ENCODE measurements at regions not wholly inside any gene's neighbourhood (a gene's known extent, or its start where the extent isn't known, plus 50 kb on each side); places are given as distances from the start of the nearest gene placed in this dataset.

DNA sequence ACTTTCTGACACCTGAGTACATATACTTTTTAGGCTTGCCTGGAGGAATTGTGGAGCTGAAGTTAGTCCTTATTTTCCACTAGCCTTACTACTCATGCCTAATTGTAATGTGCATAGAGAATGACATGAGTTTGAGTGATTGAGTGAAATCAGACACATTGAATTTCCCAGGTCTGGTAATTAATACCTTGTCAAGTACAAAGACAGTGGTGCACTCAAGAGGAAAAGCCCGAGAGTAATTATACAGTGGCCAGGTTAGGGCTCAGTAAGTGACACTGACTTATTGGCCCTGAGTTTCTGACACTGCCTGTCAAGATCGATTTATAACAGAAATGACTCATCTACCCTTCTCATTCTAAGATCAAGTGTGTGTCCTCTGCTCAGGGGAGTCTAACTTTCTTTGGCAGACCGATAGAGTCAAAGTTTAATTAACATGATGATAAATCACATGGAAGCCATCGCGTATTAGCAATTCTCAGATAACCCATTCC lies 288.3 kb downstream of the TPBG start:
- H3K4me3 ChIP-seq (ENCODE audit: low read depth, low read length) = no peak overlapping the region
- in situ Hi-C loops (cut with HindIII; ENCODE audit: low sequenced_read_pairs) = no loop called here
- DNase-seq (ENCODE audit: low read depth, low spot score) = no peak
- TF ChIP-seq, protein P1, sequence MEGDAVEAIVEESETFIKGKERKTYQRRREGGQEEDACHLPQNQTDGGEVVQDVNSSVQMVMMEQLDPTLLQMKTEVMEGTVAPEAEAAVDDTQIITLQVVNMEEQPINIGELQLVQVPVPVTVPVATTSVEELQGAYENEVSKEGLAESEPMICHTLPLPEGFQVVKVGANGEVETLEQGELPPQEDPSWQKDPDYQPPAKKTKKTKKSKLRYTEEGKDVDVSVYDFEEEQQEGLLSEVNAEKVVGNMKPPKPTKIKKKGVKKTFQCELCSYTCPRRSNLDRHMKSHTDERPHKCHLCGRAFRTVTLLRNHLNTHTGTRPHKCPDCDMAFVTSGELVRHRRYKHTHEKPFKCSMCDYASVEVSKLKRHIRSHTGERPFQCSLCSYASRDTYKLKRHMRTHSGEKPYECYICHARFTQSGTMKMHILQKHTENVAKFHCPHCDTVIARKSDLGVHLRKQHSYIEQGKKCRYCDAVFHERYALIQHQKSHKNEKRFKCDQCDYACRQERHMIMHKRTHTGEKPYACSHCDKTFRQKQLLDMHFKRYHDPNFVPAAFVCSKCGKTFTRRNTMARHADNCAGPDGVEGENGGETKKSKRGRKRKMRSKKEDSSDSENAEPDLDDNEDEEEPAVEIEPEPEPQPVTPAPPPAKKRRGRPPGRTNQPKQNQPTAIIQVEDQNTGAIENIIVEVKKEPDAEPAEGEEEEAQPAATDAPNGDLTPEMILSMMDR (IDR thresholded peaks at IDR 0.05; ENCODE audit: low read depth, low read length) = no peak

DNA sequence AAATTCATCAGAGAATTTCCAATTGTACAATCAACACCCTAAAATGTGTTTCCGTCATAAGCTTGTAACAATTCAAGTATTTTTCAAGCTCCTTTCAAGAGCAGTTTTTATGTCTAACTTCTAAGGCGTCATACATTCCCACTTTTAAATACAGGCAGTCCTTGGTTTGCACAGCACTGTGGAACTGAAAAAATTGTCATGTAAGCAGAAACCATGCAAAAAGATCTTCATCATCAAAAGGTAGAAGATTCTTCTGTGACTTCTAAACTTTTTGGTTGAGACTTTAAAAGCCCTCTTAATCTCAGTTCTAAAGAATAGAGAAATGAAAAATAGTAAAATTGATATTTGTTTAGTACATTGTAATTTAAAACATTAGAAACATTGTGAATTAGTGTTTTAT lies 315.6 kb downstream of the TPBG start:
- TF ChIP-seq, protein P1 (IDR thresholded peaks at IDR 0.05; ENCODE audit: low read depth, low read length) = no peak

DNA sequence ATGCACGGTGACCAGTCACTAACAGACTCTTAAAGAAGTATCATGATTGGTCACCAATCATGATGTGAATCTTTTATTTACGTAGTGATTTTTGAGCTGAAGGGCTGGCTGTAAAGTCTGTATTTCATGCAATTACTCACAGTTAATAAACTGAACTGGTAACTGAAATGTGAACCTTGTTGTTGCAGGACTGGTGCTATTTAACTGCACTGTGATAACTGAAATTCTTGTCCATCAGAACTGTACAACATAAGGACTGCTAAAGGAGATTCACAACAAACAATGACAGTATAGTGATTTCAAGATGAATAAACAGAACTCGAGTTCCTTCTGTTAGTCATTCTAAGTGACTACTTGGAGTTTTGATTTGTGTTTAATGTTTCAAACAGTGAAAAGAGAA lies 316.6 kb downstream of the TPBG start:
- in situ Hi-C loops (cut with HindIII; ENCODE audit: low sequenced_read_pairs) = no loop called here
- no peak overlapping the region for H3K4me3 ChIP-seq (ENCODE audit: low read depth, low read length)
- TF ChIP-seq, protein P1 (IDR thresholded peaks at IDR 0.05; ENCODE audit: low read depth, low read length) = no peak
- DNase-seq (ENCODE audit: low read depth, low spot score) = no peak

More for the DNA sequence above, 315.6 kb downstream of the TPBG start:
- in situ Hi-C loops (cut with HindIII; ENCODE audit: low sequenced_read_pairs) = no loop called here
- no peak for DNase-seq (ENCODE audit: low read depth, low spot score)
- H3K4me3 ChIP-seq (ENCODE audit: low read depth, low read length) = no peak overlapping the region

DNA sequence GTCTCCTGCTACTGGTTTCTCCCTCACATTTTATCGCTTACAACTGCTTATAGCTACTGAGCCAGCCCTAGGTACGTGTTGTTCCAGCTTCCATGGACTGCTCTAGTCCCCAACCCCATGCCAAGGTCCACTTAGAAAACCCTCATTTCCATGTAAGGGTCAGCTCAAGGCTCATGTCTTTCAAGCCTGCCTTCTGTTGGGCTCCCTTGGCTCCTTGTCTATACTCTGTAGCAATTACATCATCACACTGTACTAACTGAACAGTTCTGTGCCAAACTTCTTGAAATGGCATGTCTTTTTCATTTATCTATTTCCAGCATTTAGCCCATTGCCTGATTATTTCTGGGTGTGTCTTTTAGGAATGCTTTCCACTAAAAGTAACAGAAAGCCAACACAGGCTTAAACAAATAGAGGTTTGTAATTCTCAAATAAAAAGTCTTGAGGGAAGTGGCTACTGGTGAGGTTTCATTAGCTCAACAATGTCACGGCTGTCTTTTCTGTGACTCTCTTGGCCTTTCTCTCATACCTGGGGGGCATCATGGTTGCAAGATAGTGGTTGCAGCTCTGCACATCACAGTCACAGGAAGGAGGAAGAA lies 317.6 kb downstream of the TPBG start:
- no peak overlapping the region for H3K4me3 ChIP-seq (ENCODE audit: low read depth, low read length)
- in situ Hi-C loops (cut with HindIII; ENCODE audit: low sequenced_read_pairs) = no loop called here
- TF ChIP-seq, protein P1 (IDR thresholded peaks at IDR 0.05; ENCODE audit: low read depth, low read length) = no peak
- DNase-seq (ENCODE audit: low read depth, low spot score) = no peak

DNA sequence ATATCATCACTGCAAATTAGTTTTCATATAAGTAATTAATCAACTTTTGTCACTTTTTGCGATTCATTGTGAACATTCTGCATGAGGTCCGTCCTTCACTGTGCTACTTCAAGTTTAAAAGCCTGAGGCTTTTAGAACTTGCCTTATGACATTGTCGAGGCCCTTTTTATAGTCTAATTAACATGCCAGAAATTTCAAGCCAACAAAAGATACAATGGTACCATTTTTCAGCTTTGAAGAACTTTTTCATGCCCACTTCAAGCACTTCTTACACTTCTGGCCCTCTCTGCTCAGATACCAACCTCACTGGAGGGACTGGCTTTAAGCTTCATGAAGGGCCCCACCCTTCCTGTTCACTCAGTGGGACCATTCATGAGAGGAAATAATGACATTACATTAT lies 323.1 kb downstream of the TPBG start:
- DNase-seq (ENCODE audit: low read depth, low spot score) = no peak
- no peak overlapping the region for H3K4me3 ChIP-seq (ENCODE audit: low read depth, low read length)
- TF ChIP-seq, protein P1 (IDR thresholded peaks at IDR 0.05; ENCODE audit: low read depth, low read length) = no peak
- in situ Hi-C loops (cut with HindIII; ENCODE audit: low sequenced_read_pairs) = no loop called here

DNA sequence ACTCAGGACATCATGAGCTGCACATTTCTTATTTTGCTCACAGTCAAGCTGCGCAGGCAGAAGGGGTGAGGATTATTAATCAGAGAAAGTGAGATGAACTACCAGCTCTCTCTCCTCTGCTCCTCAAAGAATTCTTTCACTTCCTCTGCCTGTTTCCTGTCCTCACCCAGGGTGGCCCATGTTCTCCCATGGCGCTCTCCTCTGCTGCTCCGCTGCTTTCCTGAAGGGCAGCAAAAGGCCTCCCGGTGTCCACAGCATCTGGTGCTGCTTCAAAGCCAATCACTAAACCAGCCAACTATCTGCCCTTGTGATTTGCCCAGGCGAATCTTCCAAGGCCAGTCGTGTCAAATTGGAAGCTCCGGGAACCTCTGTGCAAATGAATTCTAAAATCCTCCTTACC lies 324.2 kb downstream of the TPBG start:
- TF ChIP-seq, protein P1 (IDR thresholded peaks at IDR 0.05; ENCODE audit: low read depth, low read length) = no peak
- in situ Hi-C loops (cut with HindIII; ENCODE audit: low sequenced_read_pairs) = no loop called here
- no peak overlapping the region for H3K4me3 ChIP-seq (ENCODE audit: low read depth, low read length)
- no peak for DNase-seq (ENCODE audit: low read depth, low spot score)

Data from astrocyte of the spinal cord (primary cell).